ENCODE measurements at regions not wholly inside any gene's neighbourhood (a gene's known extent, or its start where the extent isn't known, plus 50 kb on each side); places are given as distances from the start of the nearest gene placed in this dataset.

- no peak for TF ChIP-seq JUNB (IDR thresholded peaks at IDR 0.05)
- TF ChIP-seq, protein P1, sequence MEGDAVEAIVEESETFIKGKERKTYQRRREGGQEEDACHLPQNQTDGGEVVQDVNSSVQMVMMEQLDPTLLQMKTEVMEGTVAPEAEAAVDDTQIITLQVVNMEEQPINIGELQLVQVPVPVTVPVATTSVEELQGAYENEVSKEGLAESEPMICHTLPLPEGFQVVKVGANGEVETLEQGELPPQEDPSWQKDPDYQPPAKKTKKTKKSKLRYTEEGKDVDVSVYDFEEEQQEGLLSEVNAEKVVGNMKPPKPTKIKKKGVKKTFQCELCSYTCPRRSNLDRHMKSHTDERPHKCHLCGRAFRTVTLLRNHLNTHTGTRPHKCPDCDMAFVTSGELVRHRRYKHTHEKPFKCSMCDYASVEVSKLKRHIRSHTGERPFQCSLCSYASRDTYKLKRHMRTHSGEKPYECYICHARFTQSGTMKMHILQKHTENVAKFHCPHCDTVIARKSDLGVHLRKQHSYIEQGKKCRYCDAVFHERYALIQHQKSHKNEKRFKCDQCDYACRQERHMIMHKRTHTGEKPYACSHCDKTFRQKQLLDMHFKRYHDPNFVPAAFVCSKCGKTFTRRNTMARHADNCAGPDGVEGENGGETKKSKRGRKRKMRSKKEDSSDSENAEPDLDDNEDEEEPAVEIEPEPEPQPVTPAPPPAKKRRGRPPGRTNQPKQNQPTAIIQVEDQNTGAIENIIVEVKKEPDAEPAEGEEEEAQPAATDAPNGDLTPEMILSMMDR (IDR thresholded peaks at IDR 0.05 in 2 of 3, conservative IDR thresholded peaks at IDR 0.05 in 1 of 3; ENCODE audit: control insufficient read depth in 2 of 3, extremely low read depth in 1 of 3, insufficient read depth in 1 of 3, low read depth in 3 of 3, low read length in 3 of 3) = no peak
- no peak for TF ChIP-seq SIN3A (IDR thresholded peaks at IDR 0.05; ENCODE audit: low read depth, low read length)
- TF ChIP-seq CHD4 (IDR thresholded peaks at IDR 0.05) = no peak
- no peak for TF ChIP-seq RFX5 (IDR thresholded peaks at IDR 0.05; ENCODE audit: low read depth, low read length)
- no peak for TF ChIP-seq CBX3 (IDR thresholded peaks at IDR 0.05; ENCODE audit: borderline replicate concordance, low read depth)
Observed at GRCh38 chr5:125203912-125204311, 457.5 kb upstream of the ZNF608 start.

Data from GM12878 (cell line).